ENCODE measurements at regions not wholly inside any gene's neighbourhood (a gene's known extent, or its start where the extent isn't known, plus 50 kb on each side); places are given as distances from the start of the nearest gene placed in this dataset.
A peak's percentile ranks its signal among the peaks of the same experiment; 100 is the strongest.

DNA sequence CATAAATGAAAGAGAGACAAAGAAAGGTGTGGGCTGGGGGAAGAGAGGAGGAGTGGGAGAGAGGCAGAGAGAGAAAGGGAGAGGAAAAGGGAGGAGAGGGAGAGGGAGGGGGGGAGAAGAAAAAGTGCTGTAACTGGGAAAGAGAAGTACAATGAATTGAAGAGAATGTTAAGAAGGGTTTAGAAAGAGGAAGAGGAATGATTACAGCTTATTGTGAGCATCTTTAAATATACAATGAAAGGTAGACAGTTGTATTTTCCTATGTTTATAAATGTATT, 229.1 kb upstream of the PMFBP1 start:
- H3K36me3 ChIP-seq: no peaks in the 10 kb centered on the region
- intact Hi-C loops (cut with DNase I): no loop called here
- H3K4me1 ChIP-seq: no peaks in the 10 kb centered on the region
- TF ChIP-seq POLR2AphosphoS5 (IDR thresholded peaks at IDR 0.05): no peak
- TF ChIP-seq POLR2A (IDR thresholded peaks at IDR 0.05; ENCODE audit: low read depth): no peak
- TF ChIP-seq EP300 (IDR thresholded peaks at IDR 0.05): no peak
- TF ChIP-seq, protein P1, sequence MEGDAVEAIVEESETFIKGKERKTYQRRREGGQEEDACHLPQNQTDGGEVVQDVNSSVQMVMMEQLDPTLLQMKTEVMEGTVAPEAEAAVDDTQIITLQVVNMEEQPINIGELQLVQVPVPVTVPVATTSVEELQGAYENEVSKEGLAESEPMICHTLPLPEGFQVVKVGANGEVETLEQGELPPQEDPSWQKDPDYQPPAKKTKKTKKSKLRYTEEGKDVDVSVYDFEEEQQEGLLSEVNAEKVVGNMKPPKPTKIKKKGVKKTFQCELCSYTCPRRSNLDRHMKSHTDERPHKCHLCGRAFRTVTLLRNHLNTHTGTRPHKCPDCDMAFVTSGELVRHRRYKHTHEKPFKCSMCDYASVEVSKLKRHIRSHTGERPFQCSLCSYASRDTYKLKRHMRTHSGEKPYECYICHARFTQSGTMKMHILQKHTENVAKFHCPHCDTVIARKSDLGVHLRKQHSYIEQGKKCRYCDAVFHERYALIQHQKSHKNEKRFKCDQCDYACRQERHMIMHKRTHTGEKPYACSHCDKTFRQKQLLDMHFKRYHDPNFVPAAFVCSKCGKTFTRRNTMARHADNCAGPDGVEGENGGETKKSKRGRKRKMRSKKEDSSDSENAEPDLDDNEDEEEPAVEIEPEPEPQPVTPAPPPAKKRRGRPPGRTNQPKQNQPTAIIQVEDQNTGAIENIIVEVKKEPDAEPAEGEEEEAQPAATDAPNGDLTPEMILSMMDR (IDR thresholded peaks at IDR 0.05): no peak
- no peak overlapping the region for H3K4me3 ChIP-seq
- no peaks in the 10 kb centered on the region for H3K9me3 ChIP-seq
- DNase-seq (ENCODE audit: extremely low spot score): no peak
- no peak overlapping the region for H3K27ac ChIP-seq (replicated peaks in 1 of 4)
- no peaks in the 10 kb centered on the region for H3K27me3 ChIP-seq

DNA sequence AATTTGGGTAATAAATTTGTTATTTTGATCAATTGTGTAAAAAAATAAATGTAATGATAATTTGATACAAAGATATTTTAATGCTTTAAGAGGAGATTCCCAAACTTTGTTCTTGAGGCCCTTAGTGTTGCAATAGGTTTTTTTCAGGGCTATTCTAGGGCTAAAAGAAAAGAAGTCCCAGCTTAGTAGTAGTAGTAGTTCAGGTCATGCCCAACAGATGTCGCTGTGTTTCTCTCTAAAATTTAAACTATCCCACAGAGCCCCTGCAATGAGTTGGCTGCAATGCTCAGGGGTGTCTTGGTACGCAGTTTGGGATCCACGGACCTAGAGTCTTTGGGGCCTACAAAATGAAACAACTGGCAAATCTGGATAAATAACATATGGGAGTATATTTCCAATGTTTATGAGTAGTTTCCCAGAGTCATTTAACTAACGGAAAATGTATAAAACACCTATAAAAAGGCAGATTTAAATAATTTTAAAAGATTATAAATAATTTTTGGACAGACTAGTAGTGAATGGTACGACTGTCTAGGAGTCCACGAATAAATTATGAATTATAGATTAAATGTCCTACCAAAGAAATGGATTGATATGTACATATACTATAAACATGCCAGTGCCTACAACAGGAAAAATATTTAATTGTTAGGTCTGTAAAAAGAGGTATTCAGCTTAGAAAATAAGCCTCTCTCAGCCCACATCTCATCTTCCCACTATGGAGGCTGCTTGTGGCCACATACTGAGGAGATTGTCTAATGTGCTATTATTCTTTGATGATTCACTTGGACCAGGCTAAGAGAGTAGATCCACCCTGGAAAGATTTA, 228.5 kb upstream of the PMFBP1 start:
- WGBS: 41% methylated on average over 6 of the region's 6 CpGs
- Histone ChIP-seq H3K4me3 (no peak overlapping the region), H3K27ac (replicated peaks in 1 of 4) (no peak overlapping the region), H3K4me1 (no peaks in the 10 kb centered on the region), H3K9me3 (no peaks in the 10 kb centered on the region), H3K36me3 (no peaks in the 10 kb centered on the region), H3K27me3 (no peaks in the 10 kb centered on the region)
- TF ChIP-seq EP300 (IDR thresholded peaks at IDR 0.05) (no peak), POLR2AphosphoS5 (IDR thresholded peaks at IDR 0.05) (no peak), POLR2A (IDR thresholded peaks at IDR 0.05; ENCODE audit: low read depth) (no peak)
- TF ChIP-seq, protein P1 (IDR thresholded peaks at IDR 0.05): peak; percentile 44 to 58 (median 49)
- intact Hi-C loops (cut with DNase I): no loop called here
- no peak for DNase-seq (ENCODE audit: extremely low spot score)

DNA sequence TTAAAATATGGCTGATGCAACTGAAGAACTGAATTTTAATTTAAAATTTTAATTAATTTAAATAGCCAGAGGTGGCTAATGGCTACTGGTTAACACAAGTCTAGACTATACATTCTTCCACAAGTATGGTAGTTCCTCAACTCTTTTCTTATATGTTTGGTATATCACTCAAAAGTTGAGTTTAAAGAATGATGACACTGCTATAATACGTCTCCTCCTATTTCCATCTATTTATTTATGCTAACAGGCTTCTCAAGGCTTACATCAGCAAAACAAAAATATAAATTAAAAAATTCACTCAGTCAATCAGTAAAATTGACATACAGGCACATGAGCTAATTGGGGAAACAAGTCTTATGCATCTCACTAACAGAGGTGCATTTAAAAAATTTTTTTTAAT, 227.9 kb upstream of the PMFBP1 start:
- WGBS: 93% methylated on average over 1 of the region's 1 CpG
- intact Hi-C loops (cut with DNase I): loop anchor here (10.0 kb wide), 1 partner anchor 55 kb away; no protein-coding TSS in a partner anchor
- Histone ChIP-seq H3K27me3 (no peaks in the 10 kb centered on the region), H3K4me3 (no peak overlapping the region), H3K9me3 (no peaks in the 10 kb centered on the region), H3K27ac (replicated peaks in 1 of 4) (no peak overlapping the region), H3K36me3 (no peaks in the 10 kb centered on the region), H3K4me1 (no peaks in the 10 kb centered on the region)
- TF ChIP-seq EP300 (IDR thresholded peaks at IDR 0.05) (no peak), POLR2AphosphoS5 (IDR thresholded peaks at IDR 0.05) (no peak), POLR2A (IDR thresholded peaks at IDR 0.05; ENCODE audit: low read depth) (no peak)
- TF ChIP-seq, protein P1 (IDR thresholded peaks at IDR 0.05): no peak
- DNase-seq (ENCODE audit: extremely low spot score): no peak

DNA sequence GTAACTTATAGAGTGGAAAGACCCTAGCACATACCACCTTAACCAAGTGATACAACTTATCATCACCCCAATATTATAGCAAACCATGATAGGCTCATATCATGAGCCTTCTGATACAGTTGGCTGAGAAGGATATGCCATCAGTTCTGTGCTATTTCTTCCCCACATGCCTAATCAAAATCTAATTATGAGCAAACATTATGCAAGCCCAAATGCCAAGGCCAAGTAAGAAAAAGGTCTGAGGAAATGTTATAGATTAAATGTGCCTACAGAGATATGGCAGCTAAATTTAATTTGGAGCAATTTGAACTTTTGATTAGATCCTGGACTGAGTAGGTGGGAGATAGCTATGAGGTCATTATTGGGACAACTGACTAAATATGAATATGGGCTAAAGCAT, 225.9 kb upstream of the PMFBP1 start:
- Histone ChIP-seq H3K4me1 (no peaks in the 10 kb centered on the region), H3K9me3 (peaks cover 0 to 12% (median 0%) of the 10 kb centered on the region in 4 donors), H3K4me3 (no peak overlapping the region), H3K27ac (replicated peaks in 1 of 4) (no peak overlapping the region), H3K27me3 (no peaks in the 10 kb centered on the region), H3K36me3 (no peaks in the 10 kb centered on the region)
- TF ChIP-seq EP300 (IDR thresholded peaks at IDR 0.05) (no peak), POLR2A (IDR thresholded peaks at IDR 0.05; ENCODE audit: low read depth) (no peak), POLR2AphosphoS5 (IDR thresholded peaks at IDR 0.05) (no peak)
- TF ChIP-seq, protein P1 (IDR thresholded peaks at IDR 0.05): no peak
- no peak for DNase-seq (ENCODE audit: extremely low spot score)
- intact Hi-C loops (cut with DNase I): loop anchor here (10.0 kb wide), 1 partner anchor 57 kb away; no protein-coding TSS in a partner anchor

DNA sequence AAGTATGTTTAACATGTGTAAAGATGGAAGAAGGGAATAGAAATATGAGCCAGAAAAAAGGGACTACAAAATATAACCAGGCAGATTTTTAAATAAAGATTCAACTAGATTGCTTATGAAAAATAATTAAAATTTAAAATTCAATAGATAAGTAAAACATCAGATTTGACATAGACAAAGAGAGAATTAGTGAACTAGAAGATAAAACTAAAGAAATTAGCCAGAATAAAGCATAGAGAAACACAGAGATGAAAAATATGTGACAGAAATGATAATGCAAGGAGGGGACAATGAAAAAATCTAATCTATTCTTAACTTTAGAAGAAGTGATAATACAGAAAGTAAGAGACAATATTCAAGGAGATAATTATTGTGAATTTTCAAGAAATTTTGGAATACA, 222.6 kb upstream of the PMFBP1 start:
- no peak overlapping the region for H3K27ac ChIP-seq (replicated peaks in 1 of 4)
- H3K4me1 ChIP-seq: no peaks in the 10 kb centered on the region
- no peak for TF ChIP-seq POLR2A (IDR thresholded peaks at IDR 0.05; ENCODE audit: low read depth)
- no peak for TF ChIP-seq EP300 (IDR thresholded peaks at IDR 0.05)
- TF ChIP-seq, protein P1 (IDR thresholded peaks at IDR 0.05): no peak
- TF ChIP-seq POLR2AphosphoS5 (IDR thresholded peaks at IDR 0.05): no peak
- no peaks in the 10 kb centered on the region for H3K27me3 ChIP-seq
- H3K9me3 ChIP-seq: peaks cover 0 to 12% (median 0%) of the 10 kb centered on the region in 4 donors
- H3K4me3 ChIP-seq: no peak overlapping the region
- no peak for DNase-seq (ENCODE audit: extremely low spot score)
- H3K36me3 ChIP-seq: no peaks in the 10 kb centered on the region
- intact Hi-C loops (cut with DNase I): loop anchor here (10.0 kb wide), 1 partner anchor 60 kb away; no protein-coding TSS in a partner anchor

All from esophagus muscularis mucosa (tissue), 4 donors.